ENCODE measurements at regions not wholly inside any gene's neighbourhood (a gene's known extent, or its start where the extent isn't known, plus 50 kb on each side); places are given as distances from the start of the nearest gene placed in this dataset.

GRCh38 chr11:34755671-34756070 lies 134.8 kb downstream of the EHF start:
- H2BK5ac ChIP-seq (ENCODE audit: low read length), result no peak overlapping the region
- H3K9ac ChIP-seq (ENCODE audit: low read depth, low read length, poor library complexity), result no peak overlapping the region
- no peak overlapping the region for H2BK12ac ChIP-seq (ENCODE audit: low read length)
- H3K23ac ChIP-seq (ENCODE audit: low read depth, low read length, poor library complexity), result no peak overlapping the region
- no peaks in the 10 kb centered on the region for H3K79me1 ChIP-seq (ENCODE audit: low read depth, low read length)
- H2BK120ac ChIP-seq (ENCODE audit: low read depth, low read length), result no peak overlapping the region
- H3K4ac ChIP-seq (ENCODE audit: low read length), result no peak overlapping the region
- no peaks in the 10 kb centered on the region for H3K27me3 ChIP-seq (ENCODE audit: control insufficient read depth in 3 of 3, insufficient read depth in 3 of 3, low read depth in 1 of 3, low read length in 3 of 3)
- H3K14ac ChIP-seq (ENCODE audit: low read length), result no peak overlapping the region
- H4K8ac ChIP-seq (ENCODE audit: low read depth, low read length), result no peak overlapping the region
- H3K4me3 ChIP-seq (ENCODE audit: low read length in 2 of 2), result no peak overlapping the region
- peaks cover 4 to 21% of the 10 kb centered on the region in 2 donors for H3K36me3 ChIP-seq (replicated peaks in 1 of 2; ENCODE audit: control insufficient read depth in 2 of 2, insufficient read depth in 2 of 2, low read length in 2 of 2)
- H3K4me2 ChIP-seq (ENCODE audit: insufficient read depth, low read length, poor library complexity, severe bottlenecking), result no peak overlapping the region
- no peak overlapping the region for H2AK5ac ChIP-seq (ENCODE audit: low read depth, low read length)
- H4K91ac ChIP-seq (ENCODE audit: low read depth, low read length, poor library complexity), result no peak overlapping the region
- H3K4me1 ChIP-seq (ENCODE audit: control insufficient read depth in 2 of 2, insufficient read depth in 1 of 2, low read depth in 1 of 2, low read length in 2 of 2), result no peaks in the 10 kb centered on the region
- H3K18ac ChIP-seq (ENCODE audit: low read length), result no peak overlapping the region
- H2BK15ac ChIP-seq (ENCODE audit: low read length), result no peak overlapping the region
- DNase-seq (ENCODE audit: low spot score), result no peak
- H3K27ac ChIP-seq (replicated peaks; ENCODE audit: low read length), result no peak overlapping the region
- H2AFZ ChIP-seq (ENCODE audit: low read length), result no peak overlapping the region
- no CpG with 5 or more reads among the region's 7 CpGs for WGBS, 2 donors (ENCODE audit: extremely low coverage in 2 of 2, insufficient read length in 2 of 2, insufficient replicate concordance in 1 of 2)
- H3K9me3 ChIP-seq (replicated peaks in 1 of 2; ENCODE audit: control insufficient read depth in 2 of 2, insufficient read depth in 1 of 2, low read depth in 1 of 2, low read length in 2 of 2), result no peaks in the 10 kb centered on the region

GRCh38 chr11:34754171-34754823 lies 133.4 kb downstream of the EHF start:
- WGBS, 2 donors (ENCODE audit: extremely low coverage in 2 of 2, insufficient read length in 2 of 2, insufficient replicate concordance in 1 of 2), result no CpG with 5 or more reads among the region's 8 CpGs
- DNase-seq (ENCODE audit: low spot score), result no peak
- no peaks in the 10 kb centered on the region for H3K4me1 ChIP-seq (ENCODE audit: control insufficient read depth in 2 of 2, insufficient read depth in 1 of 2, low read depth in 1 of 2, low read length in 2 of 2)

GRCh38 chr11:34750692-34751405 lies 130.0 kb downstream of the EHF start:
- H3K27me3 ChIP-seq (ENCODE audit: control insufficient read depth in 3 of 3, insufficient read depth in 3 of 3, low read depth in 1 of 3, low read length in 3 of 3), result no peaks in the 10 kb centered on the region
- no peak overlapping the region for H2BK12ac ChIP-seq (ENCODE audit: low read length)
- no peak overlapping the region for H3K18ac ChIP-seq (ENCODE audit: low read length)
- WGBS, 2 donors (ENCODE audit: extremely low coverage in 2 of 2, insufficient read length in 2 of 2, insufficient replicate concordance in 1 of 2), result no CpG with 5 or more reads among the region's 1 CpG
- H3K4me2 ChIP-seq (ENCODE audit: insufficient read depth, low read length, poor library complexity, severe bottlenecking), result no peak overlapping the region
- H2BK5ac ChIP-seq (ENCODE audit: low read length), result no peak overlapping the region
- H3K9me3 ChIP-seq (replicated peaks in 1 of 2; ENCODE audit: control insufficient read depth in 2 of 2, insufficient read depth in 1 of 2, low read depth in 1 of 2, low read length in 2 of 2), result peaks cover 0 to 2% of the 10 kb centered on the region in 2 donors
- H2BK120ac ChIP-seq (ENCODE audit: low read depth, low read length), result no peak overlapping the region
- H3K14ac ChIP-seq (ENCODE audit: low read length), result no peak overlapping the region
- H2BK15ac ChIP-seq (ENCODE audit: low read length), result no peak overlapping the region
- H3K9ac ChIP-seq (ENCODE audit: low read depth, low read length, poor library complexity), result no peak overlapping the region
- H3K23ac ChIP-seq (ENCODE audit: low read depth, low read length, poor library complexity), result no peak overlapping the region
- no peaks in the 10 kb centered on the region for H3K79me1 ChIP-seq (ENCODE audit: low read depth, low read length)
- no peak overlapping the region for H2AFZ ChIP-seq (ENCODE audit: low read length)
- no peak overlapping the region for H3K4me3 ChIP-seq (ENCODE audit: low read length in 2 of 2)
- H4K8ac ChIP-seq (ENCODE audit: low read depth, low read length), result no peak overlapping the region
- no peak overlapping the region for H2AK5ac ChIP-seq (ENCODE audit: low read depth, low read length)
- no peaks in the 10 kb centered on the region for H3K4me1 ChIP-seq (ENCODE audit: control insufficient read depth in 2 of 2, insufficient read depth in 1 of 2, low read depth in 1 of 2, low read length in 2 of 2)
- peaks cover 6 to 12% of the 10 kb centered on the region in 2 donors for H3K36me3 ChIP-seq (replicated peaks in 1 of 2; ENCODE audit: control insufficient read depth in 2 of 2, insufficient read depth in 2 of 2, low read length in 2 of 2)
- no peak overlapping the region for H3K27ac ChIP-seq (replicated peaks; ENCODE audit: low read length)
- no peak overlapping the region for H3K4ac ChIP-seq (ENCODE audit: low read length)
- no peak for DNase-seq (ENCODE audit: low spot score)
- H4K91ac ChIP-seq (ENCODE audit: low read depth, low read length, poor library complexity), result no peak overlapping the region

More at GRCh38 chr11:34754171-34754823, 133.4 kb downstream of the EHF start:
- H2BK15ac ChIP-seq (ENCODE audit: low read length), result no peak overlapping the region
- no peak overlapping the region for H3K4me3 ChIP-seq (ENCODE audit: low read length in 2 of 2)
- H2BK12ac ChIP-seq (ENCODE audit: low read length), result no peak overlapping the region
- no peaks in the 10 kb centered on the region for H3K9me3 ChIP-seq (replicated peaks in 1 of 2; ENCODE audit: control insufficient read depth in 2 of 2, insufficient read depth in 1 of 2, low read depth in 1 of 2, low read length in 2 of 2)
- no peaks in the 10 kb centered on the region for H3K27me3 ChIP-seq (ENCODE audit: control insufficient read depth in 3 of 3, insufficient read depth in 3 of 3, low read depth in 1 of 3, low read length in 3 of 3)
- no peak overlapping the region for H4K91ac ChIP-seq (ENCODE audit: low read depth, low read length, poor library complexity)
- H3K14ac ChIP-seq (ENCODE audit: low read length), result no peak overlapping the region
- peaks cover 4 to 21% of the 10 kb centered on the region in 2 donors for H3K36me3 ChIP-seq (replicated peaks in 1 of 2; ENCODE audit: control insufficient read depth in 2 of 2, insufficient read depth in 2 of 2, low read length in 2 of 2)
- H3K27ac ChIP-seq (replicated peaks; ENCODE audit: low read length), result no peak overlapping the region
- H2AK5ac ChIP-seq (ENCODE audit: low read depth, low read length), result no peak overlapping the region
- H2BK120ac ChIP-seq (ENCODE audit: low read depth, low read length), result no peak overlapping the region
- no peak overlapping the region for H2BK5ac ChIP-seq (ENCODE audit: low read length)
- no peak overlapping the region for H3K4me2 ChIP-seq (ENCODE audit: insufficient read depth, low read length, poor library complexity, severe bottlenecking)
- H2AFZ ChIP-seq (ENCODE audit: low read length), result no peak overlapping the region
- no peak overlapping the region for H3K18ac ChIP-seq (ENCODE audit: low read length)
- H3K9ac ChIP-seq (ENCODE audit: low read depth, low read length, poor library complexity), result no peak overlapping the region
- H3K79me1 ChIP-seq (ENCODE audit: low read depth, low read length), result no peaks in the 10 kb centered on the region
- no peak overlapping the region for H3K23ac ChIP-seq (ENCODE audit: low read depth, low read length, poor library complexity)
- no peak overlapping the region for H3K4ac ChIP-seq (ENCODE audit: low read length)
- H4K8ac ChIP-seq (ENCODE audit: low read depth, low read length), result no peak overlapping the region
